Hypothalamus (tissue), 51 donors: ENCODE measurements at regions not wholly inside any gene's neighbourhood (a gene's known extent, or its start where the extent isn't known, plus 50 kb on each side); places are given as distances from the start of the nearest gene placed in this dataset.

Experiments
- DNase-seq, 51 donors: peaks; one replicate each; lab custom pipeline; 2025; lab: John Stamatoyannopoulos, UW

DNA sequence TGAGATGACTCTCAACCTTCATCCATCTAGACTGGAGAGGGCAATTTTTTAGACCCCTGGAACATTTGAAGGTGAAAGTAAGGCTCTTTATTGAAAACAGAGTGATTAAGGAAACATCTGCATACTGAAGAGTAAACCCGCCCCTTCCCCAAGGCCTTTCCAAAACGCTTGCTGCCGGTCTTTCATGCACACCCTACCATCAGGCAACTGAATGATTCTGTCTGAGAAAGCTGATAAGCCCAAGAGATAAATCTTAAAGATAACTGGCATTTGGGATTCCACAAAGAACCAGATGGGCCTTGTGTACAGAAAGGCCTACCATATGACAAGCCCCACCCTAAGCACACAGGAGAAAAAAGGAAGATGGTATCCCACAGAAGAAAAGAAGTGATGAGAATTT lies 54.4 kb upstream of the PIK3R1 start:
- DNase-seq = no peak

DNA sequence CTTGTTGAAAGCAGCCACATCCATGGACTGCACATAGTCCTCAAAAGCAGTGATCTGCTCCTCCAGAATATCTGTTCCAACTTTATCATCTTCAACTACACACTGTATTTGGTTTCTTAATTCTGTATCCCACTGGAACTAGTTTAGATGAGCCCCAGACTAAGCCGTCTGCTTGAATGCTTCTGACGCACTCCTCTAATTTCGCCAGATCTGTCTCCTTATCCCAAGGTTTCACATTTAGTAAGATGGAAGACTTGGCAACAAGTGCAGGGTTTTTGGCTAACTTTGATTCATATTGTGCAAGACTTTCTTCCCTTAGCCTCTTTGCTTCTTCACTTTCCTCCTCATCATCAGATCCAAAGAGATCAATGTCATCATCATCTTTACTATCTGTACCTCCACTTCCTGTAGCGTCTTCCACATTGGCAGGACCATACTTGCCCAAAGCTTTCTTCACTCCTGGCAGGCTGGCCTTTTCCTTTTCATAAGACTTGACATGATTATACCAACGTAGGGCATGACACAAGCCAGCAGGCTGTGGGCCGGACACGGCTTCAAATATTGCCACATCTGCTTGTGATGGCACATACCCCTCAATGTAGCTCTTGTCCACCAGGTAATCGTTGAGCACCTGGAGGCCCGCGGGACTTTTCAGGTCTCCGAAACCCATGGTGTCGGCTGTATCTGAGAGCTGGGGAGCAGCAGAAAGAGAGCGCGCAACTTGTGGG lies 56.2 kb upstream of the PIK3R1 start:
- no peak for DNase-seq

DNA sequence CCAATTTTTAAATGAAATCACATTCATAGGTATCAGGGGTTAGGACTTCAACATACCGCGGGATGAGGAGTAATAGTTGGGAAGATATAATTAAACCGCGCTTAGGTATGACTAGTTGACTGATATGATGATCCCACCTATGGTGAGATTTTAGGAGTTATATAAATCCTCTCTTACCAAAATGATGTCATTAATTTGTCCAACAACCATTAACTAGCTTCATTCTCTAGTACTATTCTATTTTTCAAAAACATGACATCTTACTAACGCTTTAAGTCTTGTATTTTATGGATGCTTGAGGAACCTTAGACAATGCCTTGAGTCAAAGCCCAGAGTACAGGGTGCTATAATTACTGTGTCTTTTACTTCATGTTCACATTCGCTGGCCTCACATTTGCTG lies 59.6 kb upstream of the PIK3R1 start:
- DNase-seq = no peak

DNA sequence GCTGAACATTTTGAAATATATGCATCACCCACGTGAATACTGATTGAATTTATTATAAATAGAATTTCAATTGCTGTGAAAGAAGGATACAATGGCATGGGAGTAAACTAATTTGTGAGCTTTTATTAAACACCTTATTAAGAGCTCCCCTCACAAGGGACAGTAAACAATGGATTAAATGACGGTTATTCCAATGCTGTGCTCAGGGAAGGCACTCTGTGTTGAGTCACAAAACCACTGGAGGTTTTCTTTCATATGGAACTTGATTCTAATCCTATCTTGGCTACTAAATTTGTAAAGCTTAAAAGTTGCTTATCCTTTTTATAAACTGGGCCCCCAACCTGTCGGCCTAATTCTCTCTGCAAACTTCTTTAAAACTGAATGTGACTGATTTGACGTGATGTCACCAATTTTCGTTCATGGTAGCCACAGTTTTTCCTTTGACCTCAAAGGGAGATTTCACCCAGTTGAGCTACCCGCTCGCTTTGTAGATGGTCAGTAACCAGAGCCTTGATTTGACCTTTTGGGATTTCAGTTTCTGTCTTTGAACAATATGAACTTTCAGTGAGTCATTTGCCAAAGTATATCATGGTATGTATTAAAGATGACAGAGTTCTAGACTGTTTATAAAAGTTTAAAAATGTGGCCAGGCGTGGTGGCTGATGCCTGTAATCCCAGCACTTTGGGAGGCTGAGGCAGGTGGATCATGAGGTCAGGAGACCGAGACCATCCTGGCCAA lies 61.3 kb upstream of the PIK3R1 start:
- DNase-seq = no peak

DNA sequence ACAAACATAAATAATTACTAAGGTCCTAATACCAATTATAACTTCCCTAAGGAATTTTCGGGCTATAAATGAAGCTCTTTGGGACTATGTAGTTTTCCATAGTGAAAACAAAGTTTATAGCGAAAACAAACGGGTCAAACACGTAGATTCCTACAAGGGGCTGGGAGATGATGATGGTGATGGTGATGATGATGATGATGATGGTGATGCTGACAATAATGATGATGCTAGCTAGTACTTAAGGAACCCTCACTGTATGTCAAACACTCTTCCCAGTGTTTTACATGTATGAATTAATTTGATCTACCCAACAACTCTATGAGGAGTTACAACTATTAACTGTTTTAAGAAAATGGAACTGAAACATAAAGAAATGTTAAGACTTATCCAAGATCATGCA lies 63.7 kb upstream of the PIK3R1 start:
- DNase-seq = no peak

DNA sequence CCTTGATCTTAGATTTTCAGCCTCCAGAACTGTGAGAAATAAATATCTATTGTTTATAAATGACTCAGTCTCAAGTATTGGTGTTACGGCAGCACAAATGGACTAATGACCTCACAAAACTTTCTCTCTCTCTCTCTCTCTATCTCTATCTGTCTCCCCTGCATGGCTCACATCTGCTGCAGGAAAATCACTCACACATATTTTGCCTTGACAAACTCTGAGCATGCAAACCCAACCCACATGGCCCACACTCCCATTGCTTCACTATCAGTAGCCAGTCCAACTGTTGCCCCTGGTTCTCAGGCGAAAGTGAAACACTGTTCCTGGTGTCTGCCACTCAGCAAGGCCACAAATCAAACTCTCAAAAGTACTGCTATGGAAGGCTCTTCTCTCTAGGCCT lies 66.4 kb upstream of the PIK3R1 start:
- DNase-seq = no peak

DNA sequence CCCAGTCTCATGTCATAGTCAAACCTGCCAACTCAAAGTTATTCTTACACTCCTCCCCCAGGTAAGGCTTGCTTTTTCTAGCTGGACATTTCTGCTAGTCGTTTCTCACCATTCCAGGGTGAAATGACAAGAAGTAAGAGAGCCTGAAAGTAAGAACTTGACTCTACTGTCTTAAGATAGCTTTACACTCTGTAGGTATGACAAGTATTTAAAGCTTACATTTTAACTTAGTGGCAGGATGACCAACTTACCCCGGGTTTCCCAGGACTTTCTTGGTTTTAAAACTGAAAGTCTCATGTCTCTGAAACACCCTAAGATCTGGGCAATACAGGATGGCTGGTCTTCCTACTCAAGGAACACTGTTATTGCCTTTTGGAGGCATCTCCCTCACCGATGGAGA lies 67.5 kb upstream of the PIK3R1 start:
- DNase-seq = no peak

DNA sequence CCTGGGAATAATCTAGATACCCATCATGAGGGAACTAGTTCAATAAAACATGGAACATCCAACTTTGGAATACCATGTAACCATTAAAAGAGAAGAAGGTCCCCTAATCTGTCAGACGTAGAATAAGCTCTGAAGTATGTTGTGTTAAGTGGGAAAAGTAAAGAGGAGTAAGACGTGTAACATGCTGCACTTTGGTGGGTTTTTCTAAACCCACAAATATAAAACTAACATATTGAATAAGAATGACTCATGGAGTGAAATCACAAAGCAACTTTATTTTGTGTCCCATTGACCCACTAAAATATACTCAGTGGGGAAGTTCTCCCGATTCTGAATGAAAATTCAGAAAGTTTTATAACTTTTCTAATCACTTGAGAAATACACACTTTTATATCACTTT lies 67.9 kb upstream of the PIK3R1 start:
- DNase-seq = no peak

DNA sequence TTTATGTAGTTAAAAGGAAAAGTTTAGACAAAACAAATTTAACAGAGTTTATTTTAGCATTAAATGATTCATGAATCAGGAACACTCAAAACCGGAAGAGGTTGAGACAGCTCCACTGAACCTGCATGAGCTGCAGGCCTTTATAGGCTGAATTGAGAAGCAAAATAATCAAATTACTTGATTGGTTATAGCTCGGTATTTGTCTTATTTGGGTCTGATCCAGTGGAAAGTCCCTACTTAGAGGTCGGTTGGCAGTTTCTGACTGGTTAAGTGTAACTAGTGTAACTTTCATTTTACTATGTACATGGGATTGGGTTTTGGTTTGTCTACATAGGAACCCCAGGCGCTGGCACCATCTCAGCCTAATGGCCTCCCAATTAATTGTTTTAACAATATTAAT lies 74.1 kb upstream of the PIK3R1 start:
- DNase-seq = no peak

DNA sequence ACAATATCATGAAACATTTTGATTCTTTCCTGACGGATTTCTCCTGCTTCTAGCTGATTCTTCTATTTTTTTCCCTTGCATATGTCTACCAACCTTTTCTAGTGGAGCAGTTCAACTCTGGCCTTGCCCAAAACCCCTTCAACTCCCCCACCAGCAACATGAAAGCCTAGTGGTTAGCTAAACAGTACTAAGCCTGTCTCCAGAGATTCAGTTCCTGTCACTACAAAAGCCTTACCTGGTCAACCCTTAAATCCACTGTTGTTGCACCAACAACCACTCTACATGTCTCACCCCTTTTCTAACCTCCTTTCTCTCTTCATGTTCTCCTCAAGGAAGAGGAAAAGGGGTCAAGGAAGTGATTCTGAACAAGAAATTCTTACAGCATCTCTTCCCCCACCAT lies 74.8 kb upstream of the PIK3R1 start:
- DNase-seq = no peak

DNA sequence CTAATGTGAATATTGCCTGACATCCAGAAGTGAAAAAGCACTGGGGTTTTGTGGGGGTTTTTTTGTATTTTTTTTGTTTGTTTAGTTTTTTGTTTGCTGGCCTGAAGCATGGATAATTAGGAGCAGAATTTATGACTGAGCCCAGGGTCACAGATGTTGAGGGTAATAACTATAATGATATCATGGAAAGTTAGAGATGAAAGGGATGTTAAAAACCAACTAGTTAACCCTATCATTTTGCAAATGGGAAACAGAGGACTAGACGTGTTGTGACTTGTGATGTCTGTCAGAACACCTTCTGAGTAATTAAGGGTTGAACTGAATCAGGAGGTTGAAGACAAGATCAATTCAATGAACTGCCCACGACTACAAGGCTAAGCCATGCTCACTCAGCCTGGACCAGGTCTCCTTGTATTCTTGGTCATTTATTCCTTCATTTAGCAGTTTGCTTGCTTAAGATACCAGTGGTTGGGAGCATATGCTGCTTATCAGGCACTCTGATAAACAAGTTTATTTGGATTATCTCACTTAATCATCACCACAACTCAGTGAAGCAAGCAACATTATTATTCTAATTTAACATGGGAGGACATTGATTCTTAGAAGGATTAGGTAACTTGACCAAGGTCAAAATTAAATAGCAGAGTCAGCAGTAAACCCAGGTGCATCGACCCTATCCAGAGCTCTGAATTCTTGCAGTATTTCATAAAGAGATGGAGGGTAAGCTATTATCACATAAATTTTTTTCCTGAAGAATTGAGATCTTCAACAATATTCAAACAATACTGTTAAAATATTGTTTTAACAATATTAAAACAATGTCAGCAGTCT lies 75.7 kb upstream of the PIK3R1 start:
- no peak for DNase-seq

DNA sequence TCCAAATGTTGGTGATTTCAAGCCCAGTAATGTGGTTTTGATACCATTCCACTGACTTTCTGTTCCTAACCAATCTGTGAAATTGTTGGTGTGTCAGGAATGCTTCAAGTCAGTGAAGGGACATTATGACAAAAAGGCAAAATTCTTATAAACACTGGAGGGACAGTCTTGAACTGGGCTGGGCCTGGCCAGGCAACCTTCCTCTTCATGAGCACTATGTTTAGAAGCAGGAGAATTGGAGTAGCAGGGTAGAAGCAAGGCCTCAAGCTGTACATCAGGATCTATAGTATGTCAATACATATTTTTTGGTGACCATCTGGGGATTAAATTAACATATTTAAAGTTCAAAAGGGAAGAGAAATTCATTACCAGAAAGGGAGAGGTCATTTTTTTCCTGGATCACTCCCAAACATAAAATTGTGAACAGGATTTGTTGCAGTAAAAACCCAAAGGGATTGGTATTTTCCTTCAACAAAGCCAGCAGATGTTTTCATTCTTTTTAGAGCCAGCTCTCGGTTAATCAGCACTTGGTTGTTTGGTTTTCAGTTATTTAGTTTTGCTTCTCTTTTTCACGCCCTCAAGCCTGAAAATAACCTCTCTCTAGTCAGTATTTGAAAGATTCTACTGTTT lies 77.9 kb upstream of the PIK3R1 start:
- no peak for DNase-seq

DNA sequence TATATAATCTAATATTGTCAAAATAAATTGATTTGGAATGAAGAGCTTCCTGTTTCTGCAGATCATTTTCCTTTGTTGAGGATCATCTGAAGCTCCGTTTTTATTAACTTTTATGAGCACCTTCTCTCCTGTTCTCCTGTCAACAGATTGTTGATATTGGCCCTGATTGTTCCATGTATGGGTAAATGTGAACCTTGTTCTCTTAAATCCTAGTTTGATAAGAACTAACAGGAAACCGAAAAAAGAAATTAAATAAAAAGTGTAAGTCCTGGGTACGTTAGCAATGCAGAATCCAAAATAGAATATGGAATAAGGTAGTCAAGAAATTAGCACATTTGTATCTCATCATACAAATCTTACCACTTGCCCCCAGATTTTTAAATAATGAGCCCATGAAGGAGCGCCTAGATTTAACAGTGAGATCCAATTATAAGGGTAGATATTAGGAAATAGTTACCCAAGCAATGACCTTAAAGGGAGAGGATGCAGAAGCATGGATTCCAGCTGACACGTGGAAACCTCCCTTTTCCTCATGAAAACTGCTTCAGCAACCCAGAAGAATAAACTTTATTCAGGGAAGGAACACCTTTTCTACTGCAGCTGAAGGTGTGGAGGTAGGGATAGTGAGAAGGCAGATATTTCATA lies 80.8 kb upstream of the PIK3R1 start:
- no peak for DNase-seq

DNA sequence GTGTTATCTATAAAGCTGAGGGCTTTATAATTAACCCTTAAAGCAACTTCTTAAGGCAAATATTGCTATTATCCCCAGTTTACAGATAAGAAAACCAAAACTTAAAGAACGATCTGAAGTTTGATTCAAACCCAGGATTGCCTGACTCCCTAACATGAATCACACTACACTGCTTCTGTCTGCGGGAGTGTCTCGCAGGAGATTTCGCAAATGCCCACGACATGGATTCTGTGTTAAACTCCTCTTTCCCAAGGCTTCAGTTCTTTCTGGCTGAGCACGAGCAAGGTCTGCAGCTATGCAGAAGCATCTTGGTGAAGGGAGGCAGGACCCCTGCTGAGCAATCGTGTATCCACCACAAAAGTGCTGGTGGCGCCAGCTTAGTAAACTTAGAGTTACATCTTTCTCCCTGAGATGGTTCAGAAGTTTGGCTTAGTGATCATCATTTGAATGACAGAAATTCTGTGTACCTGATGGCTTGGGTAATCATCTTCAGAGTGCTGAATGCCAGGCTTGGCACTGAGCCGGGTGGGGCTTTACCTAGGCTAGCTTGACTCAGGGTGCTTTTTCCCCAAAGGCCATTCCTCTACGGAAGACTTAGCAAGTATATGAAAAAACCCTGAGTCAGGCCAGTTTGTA lies 81.4 kb upstream of the PIK3R1 start:
- no peak for DNase-seq

DNA sequence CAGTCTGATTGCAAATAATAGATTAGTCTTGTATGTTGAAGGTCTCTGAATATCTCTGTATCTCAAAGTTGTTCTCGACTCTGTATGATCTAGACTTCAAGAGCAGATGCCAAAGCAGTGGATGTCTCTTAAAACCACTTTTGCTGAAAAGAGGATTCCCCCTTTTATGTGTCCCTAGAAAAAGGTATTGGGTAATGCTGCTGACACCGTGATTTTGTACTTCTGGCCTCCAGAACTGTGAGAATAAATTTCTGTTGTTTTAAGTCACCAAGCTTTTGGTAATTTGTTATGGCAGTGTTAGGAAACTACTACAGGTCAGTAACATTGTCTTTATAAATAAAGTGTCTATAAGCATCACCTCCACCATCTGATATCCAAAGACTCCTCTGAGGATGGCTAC lies 85.3 kb upstream of the PIK3R1 start:
- no peak for DNase-seq

DNA sequence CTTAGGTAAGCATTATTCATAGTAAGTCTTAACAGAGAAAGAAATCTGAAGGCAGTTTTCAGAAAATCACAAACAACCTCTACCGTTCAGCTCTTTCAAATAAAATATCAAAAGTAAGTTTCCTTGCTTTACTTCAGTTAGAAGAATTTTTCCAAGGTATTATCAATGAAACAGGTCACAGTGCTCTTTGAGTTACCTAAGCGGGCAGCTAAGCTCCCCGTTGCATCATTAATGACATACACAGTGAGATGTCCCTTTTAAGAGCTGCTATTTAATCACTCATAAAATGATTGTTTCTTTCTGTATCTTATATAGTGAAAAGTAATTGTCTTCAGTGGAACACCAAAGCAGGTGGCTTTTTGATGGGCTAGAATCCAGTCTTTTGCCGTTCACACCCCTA lies 86.2 kb upstream of the PIK3R1 start:
- no peak for DNase-seq

DNA sequence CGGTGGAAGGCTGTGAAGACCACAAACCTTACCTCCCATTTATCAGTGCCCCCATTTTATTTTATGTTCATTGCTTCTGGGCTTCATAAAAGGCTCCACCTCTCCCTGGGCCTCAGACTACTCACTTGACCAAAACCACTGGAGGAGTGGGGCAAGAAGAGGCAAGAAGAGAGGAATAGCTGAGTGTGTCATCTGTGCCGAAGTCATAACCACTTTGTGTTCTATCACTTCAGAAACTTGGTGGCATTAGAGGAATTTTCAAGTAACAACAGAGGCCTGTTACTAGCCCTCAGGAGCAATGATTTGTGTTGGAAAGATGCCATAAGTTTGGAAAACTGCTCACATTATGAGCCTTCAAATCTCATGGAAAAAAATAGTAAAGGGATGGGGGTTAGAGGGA lies 88.7 kb upstream of the PIK3R1 start:
- DNase-seq = no peak

DNA sequence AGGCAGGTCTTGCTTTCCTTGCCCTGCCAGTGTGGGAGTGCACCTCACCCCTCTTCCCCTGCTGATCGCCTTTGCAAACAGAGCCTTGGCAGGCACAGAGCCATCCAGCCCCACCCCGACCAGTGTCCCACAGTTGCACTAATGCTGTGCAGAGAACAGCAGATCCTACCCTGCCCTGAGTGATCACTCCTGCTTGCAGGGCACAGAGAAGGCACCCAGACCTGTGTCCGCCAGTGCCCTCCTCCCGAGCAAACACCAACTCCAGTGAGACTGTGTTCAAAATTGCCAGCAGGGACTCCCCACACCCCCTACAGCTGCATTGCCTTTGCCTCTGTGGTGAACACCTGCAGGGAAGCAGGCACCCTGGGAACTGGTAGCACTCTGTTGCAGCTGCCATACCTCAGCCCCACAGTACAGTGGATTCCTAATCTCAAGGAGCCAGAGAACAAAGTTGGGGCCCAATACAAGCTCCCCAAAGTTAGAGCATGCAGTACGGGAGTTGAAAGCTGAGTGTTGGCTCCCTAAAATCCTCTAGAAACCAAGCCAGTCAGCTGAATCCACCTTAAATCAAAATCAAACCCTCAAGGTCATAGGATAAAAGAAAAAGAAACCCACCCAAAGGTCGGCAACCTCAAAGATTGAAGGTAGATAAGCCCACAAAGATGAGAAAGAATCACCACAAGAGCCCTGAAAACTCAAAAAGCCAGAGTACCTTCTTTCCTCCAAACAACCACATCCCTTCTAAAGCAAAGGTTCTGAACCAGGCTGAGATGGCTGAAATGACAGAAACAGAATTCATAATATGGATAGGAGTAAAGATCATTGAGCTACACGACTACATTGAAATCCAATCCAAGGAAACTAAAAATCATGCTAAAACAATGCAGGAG lies 92.9 kb upstream of the PIK3R1 start:
- DNase-seq = no peak

DNA sequence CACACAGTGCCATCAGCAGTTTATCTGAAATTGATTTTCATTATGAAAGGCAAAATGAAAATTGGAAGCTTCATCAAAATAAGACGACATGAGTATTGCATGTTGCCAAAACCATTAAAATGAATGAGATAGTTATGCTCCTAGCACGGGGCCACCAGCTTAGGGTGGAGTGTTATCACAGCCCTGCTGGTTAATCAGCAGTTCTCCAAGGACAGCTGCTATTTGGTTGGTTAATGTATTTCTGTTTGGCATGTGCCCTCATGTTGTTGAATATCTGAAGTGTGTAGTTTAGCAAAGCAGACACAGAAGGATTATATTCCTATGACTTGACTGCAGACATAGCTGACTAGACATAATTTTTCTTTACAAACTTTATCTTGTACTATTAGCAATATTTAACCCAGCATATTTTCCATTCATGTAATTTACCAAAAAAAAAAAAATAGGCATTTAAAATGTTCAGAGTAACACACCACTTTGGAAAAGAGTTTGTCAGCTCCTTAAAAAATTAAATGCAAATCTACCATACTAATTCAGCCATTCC lies 98.6 kb upstream of the PIK3R1 start:
- DNase-seq = no peak
